BLaER1 (cell line): ENCODE measurements at regions not wholly inside any gene's neighbourhood (a gene's known extent, or its start where the extent isn't known, plus 50 kb on each side); places are given as distances from the start of the nearest gene placed in this dataset.

Experiments used
- H3K27ac ChIP-seq: shearing (Covaris generic); formaldehyde crosslinking; 2 replicates; pipeline ENCODE4 v1.8.1; 2022
- H3K27me3 ChIP-seq: shearing (Covaris generic); formaldehyde crosslinking; 2 replicates; pipeline ENCODE4 v1.8.1; 2022
- H3K36me3 ChIP-seq: shearing (Covaris generic); formaldehyde crosslinking; 2 replicates; pipeline ENCODE4 v1.8.1; 2022
- H3K4me1 ChIP-seq: shearing (Covaris generic); formaldehyde crosslinking; 2 replicates; pipeline ENCODE4 v1.8.1; 2022
- H3K4me2 ChIP-seq: shearing (Covaris generic); formaldehyde crosslinking; 2 replicates; pipeline ENCODE4 v1.8.1; 2022
- H3K4me3 ChIP-seq: shearing (Covaris generic); formaldehyde crosslinking; 2 replicates; pipeline ENCODE4 v1.8.1; 2022
- H3K9ac ChIP-seq: shearing (Covaris generic); formaldehyde crosslinking; 2 replicates; pipeline ENCODE4 v1.8.1; 2022
- H3K9me3 ChIP-seq: shearing (Covaris generic); formaldehyde crosslinking; 2 replicates; pipeline ENCODE4 v1.8.1; 2022
- H4K20me1 ChIP-seq: shearing (Covaris generic); formaldehyde crosslinking; 2 replicates; pipeline ENCODE4 v1.8.1; 2022
- Cebpa-rat ChIP-seq: shearing (Covaris generic); IDR thresholded peaks from 2 replicates; pipeline ENCODE4 v1.8.1; 2022

DNA sequence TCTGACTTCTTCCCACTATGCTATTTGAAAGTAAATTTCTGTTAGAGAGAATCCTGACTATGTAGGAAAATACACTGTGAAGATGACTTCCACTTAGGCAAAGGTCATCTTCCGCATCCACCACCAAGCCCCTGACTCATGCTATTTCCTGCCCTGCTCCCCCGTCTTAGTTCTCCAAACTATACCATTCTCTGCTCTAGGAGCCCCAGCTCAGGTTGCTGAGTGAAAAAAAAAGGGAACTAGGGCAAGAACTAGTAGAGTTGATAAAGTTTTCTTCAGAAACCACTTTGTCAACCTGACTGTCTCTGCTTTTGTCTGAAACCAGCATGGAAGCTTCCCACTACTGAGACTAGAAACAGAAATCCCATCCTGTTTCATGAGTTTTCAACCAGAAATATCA lies 96.9 kb downstream of the EVX1 start:
- Histone ChIP-seq H3K27me3 (no peaks in the 10 kb centered on the region), H3K4me1 (no peaks in the 10 kb centered on the region), H4K20me1 (no peaks in the 10 kb centered on the region), H3K9me3 (no peaks in the 10 kb centered on the region), H3K4me3 (no peak overlapping the region), H3K27ac (no peak overlapping the region), H3K4me2 (no peak overlapping the region), H3K36me3 (no peaks in the 10 kb centered on the region), H3K9ac (no peak overlapping the region)
- no peak for TF ChIP-seq Cebpa-rat

DNA sequence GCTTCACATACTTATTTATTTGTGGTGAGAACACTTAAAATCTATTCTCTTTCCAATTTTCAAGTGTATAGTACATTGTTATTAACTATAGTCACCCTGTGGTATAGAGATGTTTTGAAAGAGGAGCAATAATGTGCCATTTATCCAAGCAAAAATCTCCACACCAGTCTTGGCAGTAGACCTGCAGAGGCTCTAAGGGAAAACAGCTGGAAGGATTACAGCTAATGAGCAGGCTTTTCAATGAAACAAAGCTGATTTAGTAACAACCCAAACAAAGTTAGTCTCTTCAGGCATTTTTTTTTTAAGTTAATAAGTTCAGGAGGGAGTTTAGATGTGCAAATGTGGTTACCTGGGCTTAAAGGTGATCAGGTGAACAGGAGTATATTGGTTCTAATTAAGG lies 101.9 kb downstream of the EVX1 start:
- no peaks in the 10 kb centered on the region for H3K36me3 ChIP-seq
- no peak overlapping the region for H3K9ac ChIP-seq
- H3K4me1 ChIP-seq = no peaks in the 10 kb centered on the region
- no peaks in the 10 kb centered on the region for H4K20me1 ChIP-seq
- no peak overlapping the region for H3K27ac ChIP-seq
- no peak for TF ChIP-seq Cebpa-rat
- no peak overlapping the region for H3K4me3 ChIP-seq
- no peaks in the 10 kb centered on the region for H3K27me3 ChIP-seq
- no peaks in the 10 kb centered on the region for H3K9me3 ChIP-seq
- H3K4me2 ChIP-seq = no peak overlapping the region

DNA sequence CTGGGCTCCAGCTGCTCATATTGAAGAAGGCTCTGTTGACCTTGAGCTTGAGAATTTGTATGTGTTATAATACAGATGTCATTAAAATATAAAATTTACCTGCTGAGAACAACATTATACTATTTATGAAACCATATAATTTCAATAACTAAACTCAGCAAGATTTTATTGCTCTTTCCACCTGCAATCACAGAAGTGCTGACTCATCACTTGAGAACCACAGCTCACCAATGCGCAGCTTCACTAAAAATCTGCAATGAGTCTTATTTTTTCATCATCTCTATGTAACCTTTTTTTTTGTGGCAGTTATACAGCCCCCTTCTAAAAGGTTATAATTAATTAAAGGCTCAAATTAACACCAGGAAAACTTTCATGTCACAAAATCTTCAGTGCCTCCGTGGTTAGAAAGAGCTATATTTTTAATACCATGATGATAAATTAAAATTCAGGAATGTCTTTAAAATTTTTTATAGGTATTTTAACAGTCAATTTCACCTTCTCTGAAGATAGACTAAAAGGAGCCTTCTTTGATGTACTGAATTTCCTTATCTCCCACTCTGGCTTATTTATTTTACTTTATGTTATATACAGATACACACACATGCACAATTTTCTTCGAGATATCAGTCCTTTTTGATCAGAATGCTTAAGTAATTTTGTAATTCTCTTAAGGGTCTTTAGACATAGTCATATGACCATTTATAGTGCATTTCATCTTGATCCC lies 102.7 kb downstream of the EVX1 start:
- Histone ChIP-seq H3K4me3 (no peak overlapping the region), H3K4me2 (no peak overlapping the region), H3K36me3 (no peaks in the 10 kb centered on the region), H4K20me1 (no peaks in the 10 kb centered on the region), H3K9me3 (no peaks in the 10 kb centered on the region), H3K27me3 (no peaks in the 10 kb centered on the region), H3K27ac (no peak overlapping the region), H3K9ac (no peak overlapping the region), H3K4me1 (no peaks in the 10 kb centered on the region)
- TF ChIP-seq Cebpa-rat = no peak

DNA sequence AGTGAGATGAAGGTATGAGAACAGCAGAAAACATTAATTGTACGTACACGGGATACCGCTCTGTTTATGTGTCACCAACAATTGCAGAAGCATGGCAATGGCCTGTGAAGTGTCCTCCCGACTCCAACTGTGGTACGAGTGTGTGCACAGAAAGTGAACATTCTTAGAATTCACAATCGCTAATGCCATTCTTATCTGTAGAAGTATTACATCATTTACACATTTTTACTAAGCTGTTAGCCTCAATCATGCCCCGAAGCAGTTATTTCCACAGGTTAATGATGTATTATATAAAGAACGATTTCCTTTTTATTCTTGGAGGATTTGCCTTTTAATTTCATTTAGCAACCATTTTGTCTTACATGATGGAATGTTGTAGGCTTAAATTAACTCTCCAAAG lies 103.4 kb downstream of the EVX1 start:
- Histone ChIP-seq H3K27ac (no peak overlapping the region), H3K4me2 (no peak overlapping the region), H3K27me3 (no peaks in the 10 kb centered on the region), H3K9me3 (no peaks in the 10 kb centered on the region), H3K4me1 (no peaks in the 10 kb centered on the region), H3K4me3 (no peak overlapping the region), H3K36me3 (no peaks in the 10 kb centered on the region), H3K9ac (no peak overlapping the region), H4K20me1 (no peaks in the 10 kb centered on the region)
- TF ChIP-seq Cebpa-rat = no peak

DNA sequence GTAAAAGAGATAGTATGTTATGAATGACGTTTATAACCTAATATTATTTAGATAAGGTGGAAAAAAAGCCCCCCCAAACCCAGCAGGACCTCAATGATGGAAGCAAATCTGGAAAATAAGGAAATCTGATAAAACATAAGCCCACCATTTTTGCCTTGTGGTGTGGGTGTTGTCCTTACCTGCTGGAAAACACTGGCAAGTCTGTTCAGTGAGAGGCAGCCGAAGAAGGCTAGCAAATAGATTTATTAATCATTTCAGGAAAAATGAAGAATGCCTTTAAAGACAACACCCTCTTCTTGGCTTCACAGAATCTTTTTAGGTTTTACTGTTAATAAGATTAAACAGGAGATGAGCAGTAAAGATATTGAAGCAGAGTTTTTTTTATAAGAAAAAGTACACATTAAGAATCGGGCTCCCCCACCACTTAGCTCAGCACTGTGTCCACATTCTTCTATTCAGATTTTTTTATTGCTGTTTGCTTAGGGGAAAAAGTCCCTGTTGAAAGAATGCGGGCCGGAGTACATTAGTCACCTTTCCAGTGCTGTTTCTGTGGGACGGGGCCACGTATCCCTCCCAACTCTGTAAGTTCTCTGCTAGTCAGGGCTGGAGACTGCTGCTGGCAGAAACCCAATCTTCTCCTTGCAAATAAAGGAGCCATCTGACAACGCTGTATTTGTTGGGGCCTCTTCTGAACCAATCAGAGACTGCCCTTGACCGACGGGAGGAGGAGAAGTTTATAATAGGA lies 104.1 kb downstream of the EVX1 start:
- Histone ChIP-seq H3K27me3 (no peaks in the 10 kb centered on the region), H3K4me2 (no peak overlapping the region), H4K20me1 (no peaks in the 10 kb centered on the region), H3K9ac (no peak overlapping the region), H3K36me3 (no peaks in the 10 kb centered on the region), H3K27ac (no peak overlapping the region), H3K4me1 (no peaks in the 10 kb centered on the region), H3K4me3 (no peak overlapping the region), H3K9me3 (no peaks in the 10 kb centered on the region)
- TF ChIP-seq Cebpa-rat = no peak

DNA sequence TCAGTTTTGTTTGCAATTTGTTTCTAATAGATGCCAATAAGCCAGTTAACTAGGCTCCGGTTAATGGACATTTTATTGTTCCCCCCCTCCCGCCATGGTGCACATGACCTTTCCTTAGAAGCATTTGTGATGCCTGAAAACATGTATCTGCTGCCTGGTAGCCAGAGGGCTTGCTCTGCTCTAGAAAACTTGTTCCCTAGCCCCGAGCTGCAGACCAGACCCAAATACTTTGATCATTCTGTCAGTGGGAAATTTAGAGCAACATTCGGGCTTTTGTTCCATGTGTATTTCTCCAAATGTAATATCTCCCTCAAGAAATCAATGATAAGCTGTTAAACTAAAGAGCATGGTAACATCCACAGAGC lies 104.7 kb downstream of the EVX1 start:
- no peak overlapping the region for H3K9ac ChIP-seq
- H3K27ac ChIP-seq = no peak overlapping the region
- TF ChIP-seq Cebpa-rat = no peak
- H3K36me3 ChIP-seq = no peaks in the 10 kb centered on the region
- H3K4me2 ChIP-seq = no peak overlapping the region
- H3K27me3 ChIP-seq = no peaks in the 10 kb centered on the region
- H3K4me1 ChIP-seq = no peaks in the 10 kb centered on the region
- no peak overlapping the region for H3K4me3 ChIP-seq
- no peaks in the 10 kb centered on the region for H4K20me1 ChIP-seq
- H3K9me3 ChIP-seq = no peaks in the 10 kb centered on the region

DNA sequence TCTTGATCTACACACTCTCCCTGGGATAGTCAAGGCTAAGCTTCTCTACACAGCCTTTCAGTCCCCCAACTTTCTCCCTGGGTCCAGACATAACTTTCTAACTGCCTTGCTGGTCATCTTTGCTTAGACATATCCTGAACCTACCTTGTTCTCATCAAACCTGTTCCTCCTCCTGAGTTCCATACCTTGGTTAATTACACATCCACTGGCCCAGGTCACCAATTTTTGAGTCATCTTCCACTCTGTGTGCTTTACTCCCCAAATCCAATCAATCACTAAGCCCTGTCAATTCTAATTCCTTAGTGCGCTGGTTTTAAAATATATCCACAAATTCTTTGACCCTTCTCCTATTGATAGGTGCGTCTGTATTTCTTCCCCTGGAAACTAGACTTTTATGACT lies 107.0 kb downstream of the EVX1 start:
- no peaks in the 10 kb centered on the region for H3K9me3 ChIP-seq
- no peaks in the 10 kb centered on the region for H3K4me1 ChIP-seq
- no peak for TF ChIP-seq Cebpa-rat
- H3K36me3 ChIP-seq = no peaks in the 10 kb centered on the region
- no peaks in the 10 kb centered on the region for H4K20me1 ChIP-seq
- no peaks in the 10 kb centered on the region for H3K27me3 ChIP-seq
- H3K4me3 ChIP-seq = no peak overlapping the region
- H3K9ac ChIP-seq = no peak overlapping the region
- no peak overlapping the region for H3K27ac ChIP-seq
- no peak overlapping the region for H3K4me2 ChIP-seq

DNA sequence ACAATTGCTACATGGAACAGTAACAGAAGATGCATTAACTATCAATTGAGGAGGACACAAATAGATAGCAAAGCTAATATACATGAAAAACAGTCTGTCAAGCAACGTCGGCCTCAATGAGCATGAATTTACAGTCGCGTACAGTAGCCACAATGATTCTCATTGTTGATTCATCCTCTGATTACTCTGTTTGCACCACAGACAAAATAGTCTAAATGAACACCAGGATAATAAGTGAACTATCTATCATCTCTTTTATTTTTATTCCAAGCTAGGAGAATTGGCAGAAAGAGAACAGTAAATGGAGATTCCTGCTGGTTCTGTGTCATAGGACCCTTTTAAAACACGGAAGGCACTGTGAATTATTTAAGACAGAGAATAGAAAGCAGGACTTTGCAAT lies 108.5 kb downstream of the EVX1 start:
- Histone ChIP-seq H3K4me2 (no peak overlapping the region), H3K9ac (no peak overlapping the region), H3K27me3 (no peaks in the 10 kb centered on the region), H3K9me3 (no peaks in the 10 kb centered on the region), H3K36me3 (no peaks in the 10 kb centered on the region), H3K4me3 (no peak overlapping the region), H4K20me1 (no peaks in the 10 kb centered on the region), H3K27ac (no peak overlapping the region), H3K4me1 (no peaks in the 10 kb centered on the region)
- TF ChIP-seq Cebpa-rat = no peak

DNA sequence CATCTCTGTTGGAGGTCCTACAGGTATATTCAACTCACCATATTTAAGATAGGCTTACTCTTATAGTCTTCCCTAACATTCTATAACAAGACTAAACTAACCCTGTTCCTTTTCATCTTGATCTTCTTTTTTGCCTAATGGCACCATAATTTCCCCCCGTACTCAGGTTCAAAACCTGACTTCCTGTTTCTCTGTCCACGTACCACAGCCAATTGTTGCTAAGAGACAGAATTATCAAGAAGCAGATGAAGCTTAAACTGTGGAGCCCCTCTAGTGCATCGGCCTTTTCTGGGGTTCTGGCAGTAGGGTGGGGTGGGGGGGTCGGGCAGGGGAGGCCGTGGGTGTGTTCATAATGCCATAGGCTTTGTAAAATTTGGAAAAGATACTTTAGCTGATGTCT lies 109.2 kb downstream of the EVX1 start:
- H3K4me3 ChIP-seq = no peak overlapping the region
- H3K9me3 ChIP-seq = no peaks in the 10 kb centered on the region
- H3K9ac ChIP-seq = no peak overlapping the region
- H3K4me1 ChIP-seq = no peaks in the 10 kb centered on the region
- H4K20me1 ChIP-seq = no peaks in the 10 kb centered on the region
- no peak overlapping the region for H3K27ac ChIP-seq
- no peaks in the 10 kb centered on the region for H3K36me3 ChIP-seq
- TF ChIP-seq Cebpa-rat = no peak
- no peaks in the 10 kb centered on the region for H3K27me3 ChIP-seq
- no peak overlapping the region for H3K4me2 ChIP-seq

DNA sequence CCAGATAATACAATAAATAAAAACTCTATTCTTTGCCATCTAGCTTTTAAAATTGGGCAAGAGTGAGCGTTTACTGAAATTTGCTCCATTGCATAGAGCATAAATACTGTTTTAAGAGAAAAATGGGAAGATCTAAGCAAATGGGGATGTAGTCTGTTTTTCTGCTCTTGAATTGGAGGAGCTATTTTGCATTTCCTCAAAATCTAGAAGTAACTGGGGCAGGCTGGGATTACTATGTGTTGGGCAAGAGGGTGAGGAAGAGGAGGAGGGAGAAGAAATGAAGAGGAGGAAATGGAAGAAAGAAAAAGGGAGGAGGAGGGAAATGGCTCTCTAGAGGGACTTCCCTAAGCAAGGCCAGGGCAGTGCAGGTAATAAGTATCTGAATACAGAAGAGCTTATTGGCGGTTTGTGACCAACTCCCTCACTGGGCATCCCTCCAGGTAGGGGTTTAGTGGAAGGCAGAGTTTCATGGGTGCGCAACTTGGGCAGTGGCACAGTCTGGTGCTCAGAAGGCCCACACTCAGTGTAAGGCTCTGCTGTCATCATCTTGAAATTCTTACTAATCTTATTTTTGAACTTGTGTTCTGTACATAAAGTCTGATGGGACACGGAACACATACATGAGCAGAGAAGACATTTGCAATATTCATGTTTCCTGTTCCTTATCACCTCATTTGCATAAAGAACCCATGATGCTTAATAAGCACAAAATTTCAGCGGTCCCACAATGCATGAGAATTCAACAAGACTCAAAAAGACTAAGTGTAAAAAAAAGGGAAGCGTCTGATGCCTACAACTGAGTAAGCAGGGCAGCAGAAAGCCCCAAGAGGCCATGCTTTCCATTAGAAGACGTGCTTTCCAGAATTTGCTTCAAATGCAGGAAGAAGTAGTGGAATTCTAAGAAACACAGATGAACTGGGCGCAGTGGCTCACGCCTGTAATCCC lies 116.9 kb downstream of the EVX1 start:
- no peaks in the 10 kb centered on the region for H3K36me3 ChIP-seq
- no peak for TF ChIP-seq Cebpa-rat
- H3K4me2 ChIP-seq = no peak overlapping the region
- no peak overlapping the region for H3K9ac ChIP-seq
- H3K27me3 ChIP-seq = no peaks in the 10 kb centered on the region
- H4K20me1 ChIP-seq = no peaks in the 10 kb centered on the region
- H3K27ac ChIP-seq = no peak overlapping the region
- H3K9me3 ChIP-seq = no peaks in the 10 kb centered on the region
- no peaks in the 10 kb centered on the region for H3K4me1 ChIP-seq
- H3K4me3 ChIP-seq = no peak overlapping the region
